K562 (cell line): ENCODE measurements at regions not wholly inside any gene's neighbourhood (a gene's known extent, or its start where the extent isn't known, plus 50 kb on each side); places are given as distances from the start of the nearest gene placed in this dataset.

ENCODE experiments used
- ATAC-seq: fragments of 200-7000 bp; cut with Tn5 transposase; 3 replicates; pipeline ENCODE4 v1.9.1; 2020; ENCODE audit warnings: moderate library complexity
- BruUV-seq: library from RNA; stranded (reverse); fragments of 400-500 nt; replicated peaks from 2 replicates; lab custom pipeline; 2021; lab: Mats Ljungman, UMichigan
- CTCF ChIA-PET: fragments of 300-600 bp; formaldehyde crosslinking; extraction: SDS; loops from one replicate; lab custom pipeline; 2021; ENCODE audit warnings: low intra/inter-chr PET ratio; lab: Yijun Ruan, JAX
- POLR2A ChIA-PET: fragments of 300-600, 350-650 bp; sonication (Branson Sonifier 250); formaldehyde crosslinking; extraction: SDS; loops from one replicate; lab custom pipeline; 2021; ENCODE audit warnings: antibody characterized with exemption, inconsistent platforms; lab: Yijun Ruan, JAX
- DNase-seq, 4 experiments: peaks; one replicate each; pipeline versions ENCODE4 v3.0.0 to v3.0.0-alpha.2; 2011 to 2018; ENCODE audit warnings: low spot score in 3 of 4, mixed read lengths in 3 of 4; ENCODE audit errors: extremely low read depth in 1 of 4
- FAIRE-seq: peaks from 2 replicates; lab custom pipeline; 2011; peaks lifted over from hg19 to GRCh38; lab: Jason Lieb, UNC
- H2AFZ ChIP-seq: 2 replicates; pipeline ENCODE4 v1.6.0; 2011; ENCODE audit warnings: low read depth, low read length, control low read depth, inconsistent platforms
- H3K27ac ChIP-seq: fragments of 200-600 bp; 3 replicates; pipeline ENCODE4 v1.8.0; 2011; ENCODE audit warnings: low read depth, mild to moderate bottlenecking, control low read depth, inconsistent platforms, low read length, moderate library complexity, mixed read lengths; ENCODE audit errors: extremely low read depth
- H3K27me3 ChIP-seq, 2 experiments: fragments of 300-600 bp in 1 of 2; 2 replicates in 1 of 2; 3 replicates in 1 of 2; pipeline versions ENCODE4 v1.6.0 to v1.8.0; 2011; ENCODE audit warnings: inconsistent platforms in 2 of 2, low read length in 2 of 2, mild to moderate bottlenecking in 1 of 2, mixed read lengths in 1 of 2, moderate library complexity in 1 of 2; ENCODE audit not compliant: control insufficient read depth in 2 of 2, insufficient read depth in 2 of 2
- H3K36me3 ChIP-seq: fragments of 300-600 bp; 3 replicates; pipeline ENCODE4 v1.8.0; 2011; ENCODE audit warnings: mild to moderate bottlenecking, low read length, inconsistent platforms; ENCODE audit not compliant: control insufficient read depth, insufficient read depth
- H3K4me1 ChIP-seq, 2 experiments: fragments of 200-600 bp in 1 of 2; replicated peaks in 1 of 2; 2 replicates in 1 of 2; 3 replicates in 1 of 2; pipeline versions ENCODE4 v1.5.1 to v1.8.0; 2011; ENCODE audit warnings: inconsistent platforms in 2 of 2, low read length in 2 of 2, mild to moderate bottlenecking in 1 of 2, mixed read lengths in 1 of 2, moderate library complexity in 1 of 2; ENCODE audit not compliant: control insufficient read depth in 2 of 2, insufficient read depth in 2 of 2
- H3K4me2 ChIP-seq: 2 replicates; pipeline ENCODE4 v1.6.1; 2011; ENCODE audit warnings: low read length, control low read depth, inconsistent platforms, mixed read lengths; ENCODE audit not compliant: insufficient read depth
- H3K4me3 ChIP-seq: fragments of 200-600 bp; sonication (generic), shearing (Covaris generic); 2 replicates; pipeline ENCODE4 v1.5.1; 2016; ENCODE audit warnings: control low read depth, inconsistent platforms
- H3K79me2 ChIP-seq: fragments of 200-600 bp; 3 replicates; pipeline ENCODE4 v1.8.0; 2011; ENCODE audit warnings: low read length, inconsistent platforms; ENCODE audit not compliant: control insufficient read depth, insufficient read depth
- H3K9ac ChIP-seq, 2 experiments: 2 replicates each; pipeline versions ENCODE4 v1.6.0 to v1.6.1; 2011; ENCODE audit warnings: low read depth in 2 of 2, low read length in 2 of 2, control low read depth in 1 of 2, inconsistent platforms in 1 of 2, mild to moderate bottlenecking in 1 of 2, mixed read lengths in 1 of 2; ENCODE audit not compliant: insufficient read depth in 1 of 2
- H3K9me1 ChIP-seq: one replicate; pipeline ENCODE4 v1.6.0; 2011; ENCODE audit warnings: inconsistent platforms, mild to moderate bottlenecking, low read length, moderate library complexity; ENCODE audit not compliant: control insufficient read depth, insufficient read depth
- H3K9me3 ChIP-seq: replicated peaks from 2 replicates; pipeline ENCODE4 v1.5.1; 2011; ENCODE audit warnings: low read depth, low read length, inconsistent platforms; ENCODE audit not compliant: control insufficient read depth, insufficient read depth
- H4K20me1 ChIP-seq: replicated peaks from 2 replicates; pipeline ENCODE4 v1.6.1; 2011; ENCODE audit warnings: low read length, inconsistent platforms, mixed read lengths; ENCODE audit not compliant: control insufficient read depth, insufficient read depth
- BCLAF1 ChIP-seq, 2 experiments: fragments of 450-650 bp in 1 of 2; IDR thresholded peaks; 2 replicates each; pipeline ENCODE4 v1.6.1; 2011 to 2017; ENCODE audit warnings: low read depth in 2 of 2, antibody characterized with exemption in 1 of 2, borderline replicate concordance in 1 of 2, low read length in 1 of 2, mild to moderate bottlenecking in 1 of 2, mixed read lengths in 1 of 2; ENCODE audit not compliant: control insufficient read depth in 1 of 2
- ELF1 ChIP-seq: fragments of 200-800 bp; sonication (Bioruptor generic); IDR thresholded peaks from 2 replicates; pipeline ENCODE4 v1.6.1; 2016; ENCODE audit warnings: missing genetic modification characterization, missing compliant biosample characterization
- EWSR1 ChIP-seq: fragments of 450-650 bp; IDR thresholded peaks from 2 replicates; pipeline ENCODE4 v1.6.1; 2018; ENCODE audit warnings: borderline replicate concordance, mild to moderate bottlenecking, low read depth, moderate library complexity; ENCODE audit not compliant: partially characterized antibody
- GABPB1 ChIP-seq: sonication (generic); formaldehyde crosslinking; IDR thresholded peaks from 2 replicates; pipeline ENCODE4 v1.8.0; 2022; ENCODE audit warnings: mild to moderate bottlenecking, missing genetic modification reagents
- GTF2A2 ChIP-seq: IDR thresholded peaks from 2 replicates; pipeline ENCODE4 v1.6.1; 2016; ENCODE audit warnings: mild to moderate bottlenecking, missing genetic modification characterization, missing compliant biosample characterization
- KAT8 ChIP-seq: fragments of 450-650 bp; IDR thresholded peaks from 2 replicates; pipeline ENCODE4 v1.6.1; 2016; ENCODE audit warnings: low read depth, mild to moderate bottlenecking
- NCOA4 ChIP-seq: fragments of 450-650 bp; IDR thresholded peaks from 2 replicates; pipeline ENCODE4 v1.6.1; 2018; ENCODE audit warnings: mild to moderate bottlenecking; ENCODE audit not compliant: partially characterized antibody
- RREB1 ChIP-seq: fragments of 250-450 bp; sonication (Bioruptor Pico); IDR thresholded peaks from 2 replicates; pipeline ENCODE4 v1.4.0; 2020
- ZC3H8 ChIP-seq: fragments of 450-650 bp; IDR thresholded peaks from 2 replicates; pipeline ENCODE4 v1.6.1; 2017
- ZEB2 ChIP-seq: fragments of 450-650 bp; IDR thresholded peaks from 2 replicates; pipeline ENCODE4 v1.6.1; 2016
- ZFP1 ChIP-seq: fragments of 450-650 bp; formaldehyde crosslinking; IDR thresholded peaks from 2 replicates; pipeline ENCODE4 v1.4.0; 2020; ENCODE audit warnings: mild to moderate bottlenecking, mixed read lengths
- ZNF121 ChIP-seq: sonication (generic); formaldehyde crosslinking; conservative IDR thresholded peaks from 2 replicates; pipeline ENCODE4 v1.8.0; 2022; ENCODE audit warnings: missing genetic modification reagents
- WGBS: fragments of 100-300 bp; shearing (Covaris generic); methylation state at CpG from one replicate; pipeline ENCODE4 v1.1.6; 2016; ENCODE audit warnings: low coverage, mixed read lengths; ENCODE audit not compliant: insufficient coverage; ENCODE audit errors: missing lambda C conversion rate; 5-methylcytosine and 5-hydroxymethylcytosine counted together
- in situ Hi-C: fragments of 300-500 bp; cut with MboI; formaldehyde crosslinking; loops from 4 replicates; pipeline ENCODE4 v1.15.0; 2018; ENCODE audit warnings: inconsistent platforms, mixed read lengths
- intact Hi-C: fragments of 100-400 bp; cut with micrococcal nuclease; formaldehyde crosslinking; loops from 2 replicates; pipeline ENCODE4 v1.14.2; 2022
- TF ChIP-seq, protein P1 (sequence below): fragments of 450-650 bp; IDR thresholded peaks from 2 replicates; pipeline ENCODE4 v1.6.1; 2016; ENCODE audit warnings: low read depth, mild to moderate bottlenecking, moderate library complexity

DNA sequence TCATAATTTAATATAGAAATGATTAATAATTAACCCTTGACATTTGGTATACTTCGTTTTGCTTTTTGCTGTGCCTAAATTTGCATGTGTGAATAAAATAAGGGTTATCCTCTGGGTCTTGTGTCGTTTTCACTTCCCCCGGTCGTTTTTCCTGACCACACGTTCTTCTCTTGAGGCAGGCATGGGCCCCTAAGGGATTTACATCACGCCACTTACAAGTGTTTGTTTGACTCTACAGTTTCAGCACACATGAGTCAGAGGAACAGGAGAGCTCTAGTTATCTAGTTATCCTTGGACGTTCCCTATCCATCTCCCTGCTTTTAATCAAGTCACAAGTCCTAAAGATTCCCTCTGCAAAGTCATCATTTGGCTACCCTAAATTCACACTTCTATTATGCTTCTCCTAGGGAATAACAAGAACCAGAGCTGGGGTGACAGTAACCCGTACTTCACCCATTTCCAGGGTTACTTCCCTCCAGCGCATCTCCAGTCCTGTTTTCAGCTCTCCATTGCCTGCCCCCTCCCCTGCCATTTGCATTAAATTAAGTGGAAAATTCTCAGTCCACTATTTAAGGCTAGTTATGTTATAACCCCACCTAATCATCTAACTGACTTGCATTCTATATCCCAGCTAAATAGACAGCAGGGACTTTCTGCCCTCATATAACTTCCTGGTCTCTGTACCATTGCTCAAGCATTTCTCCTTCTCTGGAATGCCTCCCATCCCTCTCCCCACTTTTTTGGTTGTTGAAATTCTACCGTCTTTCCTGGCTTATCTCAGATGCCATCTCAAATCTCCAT, 206.9 kb downstream of the PTEN start:
- Histone ChIP-seq H4K20me1 (no peaks in the 10 kb centered on the region), H3K9me1 (no peaks in the 10 kb centered on the region), H3K36me3 (no peaks in the 10 kb centered on the region), H3K4me1 (no peaks in the 10 kb centered on the region; a peak in 1 of 5 replicates), H3K27ac (no peak overlapping the region), H3K79me2 (no peaks in the 10 kb centered on the region), H2AFZ (no peak overlapping the region), H3K4me3 (no peak overlapping the region), H3K9me3 (no peaks in the 10 kb centered on the region), H3K4me2 (no peak overlapping the region), H3K27me3 (peaks cover 0 to 9% of the 10 kb centered on the region in 2 experiments; a peak in 2 of 5 replicates), H3K9ac (no peak overlapping the region)
- ATAC-seq = no peak
- WGBS = 2% methylated on average over 9 of the region's 10 CpGs
- intact Hi-C loops (no loop called here), in situ Hi-C loops (no loop called here)
- no peak for DNase-seq
- ChIA-PET CTCF (no interaction called here), POLR2A (interaction anchor here (0.7 kb wide), 2 partner anchors 224 to 516 kb away, joined by 3 to 4 read pairs; no protein-coding TSS in a partner anchor)
- no peak for FAIRE-seq
- BruUV-seq = no TSS peak
- TF ChIP-seq ZC3H8 (no peak), GTF2A2 (tag) (no peak), NCOA4 (no peak), KAT8 (no peak), EWSR1 (no peak), ZFP1 (no peak), BCLAF1 (IDR thresholded peaks at IDR 0.05; ENCODE audit: borderline replicate concordance in 1 of 2, control insufficient read depth in 1 of 2, low read depth in 2 of 2, low read length in 1 of 2) (no peak), RREB1 (CRISPR knock-in tag) (no peak), ELF1 (tag) (no peak), ZNF121 (CRISPR knock-in tag) (no peak), ZEB2 (no peak), GABPB1 (CRISPR knock-in tag) (no peak)
- TF ChIP-seq, protein P1, sequence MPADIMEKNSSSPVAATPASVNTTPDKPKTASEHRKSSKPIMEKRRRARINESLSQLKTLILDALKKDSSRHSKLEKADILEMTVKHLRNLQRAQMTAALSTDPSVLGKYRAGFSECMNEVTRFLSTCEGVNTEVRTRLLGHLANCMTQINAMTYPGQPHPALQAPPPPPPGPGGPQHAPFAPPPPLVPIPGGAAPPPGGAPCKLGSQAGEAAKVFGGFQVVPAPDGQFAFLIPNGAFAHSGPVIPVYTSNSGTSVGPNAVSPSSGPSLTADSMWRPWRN = no peak
